GM21515 (cell line): ENCODE measurements at regions not wholly inside any gene's neighbourhood (a gene's known extent, or its start where the extent isn't known, plus 50 kb on each side); places are given as distances from the start of the nearest gene placed in this dataset.

Experiments
- ATAC-seq: cut with Tn5 transposase; IDR thresholded peaks from one replicate; pipeline ENCODE4 v1.9.1; 2021; ENCODE audit not compliant: unreplicated experiment

DNA sequence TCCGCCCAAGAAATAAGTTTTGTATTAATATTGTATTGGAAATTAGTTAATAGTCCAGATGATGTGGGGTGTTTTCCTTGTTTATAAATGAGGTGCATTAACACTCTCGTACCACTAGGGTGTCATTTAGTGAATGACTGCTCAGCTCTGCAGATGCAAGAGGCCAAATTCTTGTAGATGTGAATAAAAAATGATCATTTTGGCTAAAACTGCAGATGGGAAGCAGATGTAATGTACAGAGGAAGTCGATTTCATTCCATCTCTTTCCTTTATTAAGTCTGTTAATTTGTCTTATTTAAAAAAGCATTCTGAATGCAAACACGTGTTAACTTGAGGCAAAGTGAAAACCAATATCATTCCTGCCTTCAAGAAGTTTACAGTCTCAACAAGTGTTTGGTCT, 108.1 kb downstream of the DHX15 start:
- ATAC-seq: no peak

GRCh38 chr4:24475756-24476155, 108.6 kb downstream of the DHX15 start:
- no peak for ATAC-seq

DNA sequence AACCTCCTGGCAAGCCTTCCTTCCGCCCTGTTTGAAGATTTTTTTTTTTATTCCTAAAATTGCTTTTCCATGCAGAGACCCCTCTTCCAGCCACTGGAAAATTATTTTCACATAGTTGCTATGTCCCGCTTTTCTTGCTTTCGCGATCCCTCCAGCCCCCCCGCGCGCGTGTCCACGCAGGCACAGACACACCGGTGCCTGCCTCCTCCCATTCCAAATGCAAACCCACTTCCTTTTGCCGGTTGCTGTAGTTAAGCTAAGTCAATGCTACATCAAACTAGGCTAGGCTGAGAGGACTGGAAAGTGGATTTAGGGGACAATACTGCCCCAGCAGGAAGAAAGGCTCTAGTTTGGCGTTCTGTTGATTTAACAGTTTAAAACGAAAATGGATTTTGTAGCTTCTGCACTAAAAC, 111.0 kb downstream of the DHX15 start:
- no peak for ATAC-seq

GRCh38 chr4:24472514-24473308, 111.6 kb downstream of the DHX15 start:
- peak; percentile 60 for ATAC-seq

- ATAC-seq: no peak
Observed at GRCh38 chr4:24472161-24472510, 112.2 kb downstream of the DHX15 start.

DNA sequence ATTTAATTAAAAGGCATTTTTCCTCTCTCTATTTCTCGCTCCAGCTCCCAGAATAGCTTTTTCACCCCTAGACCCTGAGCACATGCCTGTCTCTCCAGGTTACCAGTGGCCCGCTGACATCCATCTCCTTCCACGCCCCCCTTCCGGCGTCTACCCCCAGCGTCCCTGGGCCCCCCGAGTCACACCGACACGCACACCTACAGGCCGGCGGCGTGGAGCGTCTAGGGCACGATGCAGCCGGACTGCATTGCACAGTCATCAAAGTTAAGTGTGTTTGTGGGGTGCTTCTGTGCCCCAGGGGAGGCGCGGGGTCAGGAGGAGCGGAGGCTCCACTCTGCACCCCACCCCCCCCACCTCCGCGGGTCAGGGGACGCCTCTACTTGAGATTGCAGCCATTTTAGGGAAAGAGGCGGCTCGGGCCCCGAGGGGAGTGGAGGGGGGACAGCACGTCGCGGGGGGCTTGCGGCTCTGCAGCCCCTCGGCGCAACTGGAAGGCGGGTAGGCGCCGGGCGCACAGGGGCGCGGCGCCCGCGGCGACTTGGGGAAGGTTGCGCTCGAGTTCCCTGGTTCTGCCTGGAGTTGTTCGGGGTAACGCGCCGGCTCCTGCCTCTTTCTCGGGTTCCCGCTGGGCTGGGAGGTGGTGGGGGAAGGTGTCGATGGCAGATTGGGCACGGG, 112.7 kb downstream of the DHX15 start:
- no peak for ATAC-seq

- no peak for ATAC-seq
Observed at GRCh38 chr4:24470666-24471485, 113.5 kb downstream of the DHX15 start.

DNA sequence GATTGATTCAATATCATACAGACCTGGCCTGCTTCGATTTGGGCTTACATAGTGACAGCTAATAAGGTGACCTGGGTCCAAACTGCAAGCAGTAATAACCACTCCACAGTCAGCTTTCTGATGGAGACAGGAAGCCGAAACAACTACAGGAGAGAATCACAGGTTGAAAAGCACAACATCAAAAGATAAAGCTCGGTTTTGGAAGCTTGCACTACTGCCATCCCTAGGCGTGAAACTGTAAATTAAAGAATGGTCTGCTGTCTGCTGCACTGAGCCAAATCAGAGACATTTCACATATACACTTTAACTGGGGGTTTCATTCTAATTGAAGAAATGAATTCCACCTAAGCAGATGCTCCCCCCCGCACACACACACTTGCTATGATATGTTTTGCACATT, 116.3 kb downstream of the DHX15 start:
- no peak for ATAC-seq

- no peak for ATAC-seq
Observed at GRCh38 chr4:24464566-24464965, 119.8 kb downstream of the DHX15 start.

DNA sequence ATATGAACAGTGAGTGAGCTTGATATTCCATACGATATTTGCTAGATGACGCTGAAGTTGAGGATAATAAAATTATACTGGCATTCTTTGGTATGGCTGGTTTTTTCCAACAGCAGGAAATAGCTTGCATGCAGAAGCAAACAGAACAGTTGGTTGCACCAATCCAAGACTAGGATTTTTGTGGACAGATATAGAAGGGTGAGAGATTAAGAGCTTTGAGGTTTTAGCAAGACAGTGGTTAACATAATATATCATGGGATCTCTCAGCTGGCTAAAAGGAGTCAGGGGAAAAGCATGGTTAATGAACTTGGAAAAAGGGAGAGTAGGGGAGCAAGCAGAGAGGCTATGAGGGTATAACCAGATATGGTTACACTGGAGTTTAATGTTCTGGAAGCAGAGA, 127.9 kb downstream of the DHX15 start:
- ATAC-seq: no peak

- ATAC-seq: no peak
Observed at GRCh38 chr4:24453951-24454350, 130.4 kb downstream of the DHX15 start.

DNA sequence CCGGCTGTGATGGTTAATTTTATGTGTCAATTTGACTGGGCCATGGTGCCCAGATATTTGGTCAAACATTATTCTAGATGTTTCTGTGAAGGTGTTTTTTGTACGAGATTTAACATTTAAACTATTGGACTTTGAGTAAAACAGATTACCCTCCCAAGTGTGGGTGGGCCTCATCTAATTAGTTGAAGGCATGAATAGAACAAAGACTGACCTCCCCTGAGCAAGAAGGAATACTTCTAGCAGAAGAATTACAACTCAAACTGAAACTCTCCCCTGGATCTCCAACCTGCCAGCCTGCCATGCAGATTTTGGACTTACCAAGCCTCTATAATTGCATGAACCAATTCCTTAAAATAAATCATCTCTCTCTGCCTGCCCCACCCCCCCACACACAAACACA, 132.5 kb downstream of the DHX15 start:
- no peak for ATAC-seq

- ATAC-seq: no peak
Observed at GRCh38 chr4:24443200-24443599, 141.2 kb downstream of the DHX15 start.

- no peak for ATAC-seq
Observed at GRCh38 chr4:24440765-24441164, 143.6 kb downstream of the DHX15 start.

- ATAC-seq: no peak
Observed at GRCh38 chr4:24434241-24434640, 150.1 kb downstream of the DHX15 start.

GRCh38 chr4:24433515-24434214, 150.7 kb downstream of the DHX15 start:
- no peak for ATAC-seq

- ATAC-seq: no peak
Observed at GRCh38 chr4:24428850-24429249, 155.5 kb downstream of the DHX15 start.

DNA sequence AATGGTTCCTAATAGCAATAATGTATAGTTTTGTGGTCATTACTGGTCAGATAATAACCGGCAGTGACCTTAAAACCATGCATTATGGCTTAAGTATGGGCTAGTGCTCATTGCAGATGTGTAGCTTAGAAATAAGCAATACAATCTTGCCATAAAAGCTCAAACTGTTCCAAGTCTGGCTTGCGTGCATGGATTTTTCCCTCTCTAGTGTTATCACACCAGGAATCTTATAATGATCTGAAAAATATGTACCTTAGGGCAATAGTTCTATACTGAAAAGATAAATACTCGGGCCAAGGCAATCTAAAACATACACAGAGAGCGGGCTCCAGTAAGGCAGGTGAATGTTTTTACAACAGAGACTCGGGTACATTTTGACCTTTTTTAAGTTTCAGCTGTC, 157.8 kb downstream of the DHX15 start:
- ATAC-seq: no peak

DNA sequence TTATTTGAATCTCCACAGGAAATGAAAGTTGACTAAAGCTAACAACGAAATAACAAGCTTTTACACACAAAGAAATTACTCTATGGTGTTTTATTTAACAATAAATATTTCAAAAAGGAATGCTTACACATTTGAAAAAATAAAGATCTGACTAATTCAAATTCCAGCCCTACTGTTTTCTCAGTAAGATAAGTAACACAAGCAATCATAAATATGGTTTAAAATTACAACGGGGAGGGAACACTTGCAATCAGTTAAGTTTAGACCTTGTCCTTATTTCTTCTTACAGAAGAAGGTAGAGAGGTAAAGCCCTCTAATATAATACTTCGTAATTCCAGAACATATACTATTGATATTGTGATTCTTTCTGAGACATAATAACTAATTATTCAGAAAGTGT, 158.5 kb downstream of the DHX15 start:
- ATAC-seq: no peak

- no peak for ATAC-seq
Observed at GRCh38 chr4:24423670-24424069, 160.7 kb downstream of the DHX15 start.

GRCh38 chr4:24422644-24423043, 161.7 kb downstream of the DHX15 start:
- ATAC-seq: no peak
